GM12892 (cell line): ENCODE measurements at regions not wholly inside any gene's neighbourhood (a gene's known extent, or its start where the extent isn't known, plus 50 kb on each side); places are given as distances from the start of the nearest gene placed in this dataset.

ENCODE experiments used
- POLR2A ChIP-seq: IDR thresholded peaks from 2 replicates; pipeline ENCODE4 v1.6.1; 2011; ENCODE audit warnings: low read depth, low read length, control low read depth
- POLR2AphosphoS5 ChIP-seq: IDR thresholded peaks from 2 replicates; pipeline ENCODE4 v1.6.1; 2011; ENCODE audit warnings: low read depth, low read length, control low read depth
- TAF1 ChIP-seq: IDR thresholded peaks from 2 replicates; pipeline ENCODE4 v1.6.1; 2011; ENCODE audit warnings: low read depth, mild to moderate bottlenecking, control low read depth, low read length, borderline replicate concordance

DNA sequence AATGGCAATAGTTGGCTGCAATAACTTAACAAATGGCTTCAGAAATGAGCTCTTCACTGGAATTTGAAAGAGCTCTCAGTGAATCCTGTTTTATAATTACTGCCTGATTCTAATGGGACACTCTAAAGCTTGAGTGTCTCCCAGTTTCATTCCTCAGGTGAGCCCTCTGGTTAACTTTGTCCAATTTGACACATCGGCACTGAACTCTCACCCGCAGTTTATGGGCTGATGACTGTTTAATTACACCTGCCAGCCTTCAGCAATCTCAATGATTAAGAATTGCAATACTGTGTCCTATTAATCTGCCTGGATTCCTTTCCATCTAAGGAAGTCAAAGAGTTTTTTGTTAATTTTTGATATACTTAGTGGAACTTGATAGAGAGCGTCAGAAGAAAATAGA is 110.7 kb upstream of the NABP1 start:
- TF ChIP-seq POLR2A (no peak), TAF1 (no peak), POLR2AphosphoS5 (no peak)
